ENCODE measurements at regions not wholly inside any gene's neighbourhood (a gene's known extent, or its start where the extent isn't known, plus 50 kb on each side); places are given as distances from the start of the nearest gene placed in this dataset.

- H3K27me3 ChIP-seq (ENCODE audit: control insufficient read depth, insufficient read depth, low read length) = no peaks in the 10 kb centered on the region
- DNase-seq = no peak
These were observed 1123.4 kb upstream of the RAG2 start for GRCh38 chr11:37721485-37721884.

GRCh38 chr11:37718431-37718999 lies 1120.5 kb upstream of the RAG2 start:
- no peak for DNase-seq
- Histone ChIP-seq H3K36me3 (replicated peaks; ENCODE audit: control insufficient read depth, insufficient read depth, low read length) (no peaks in the 10 kb centered on the region), H3K4me3 (ENCODE audit: insufficient read depth, low read depth, low read length) (no peak overlapping the region), H3K27me3 (ENCODE audit: control insufficient read depth, insufficient read depth, low read length) (no peaks in the 10 kb centered on the region)

More at GRCh38 chr11:37721485-37721884, 1123.4 kb upstream of the RAG2 start:
- H3K4me3 ChIP-seq (ENCODE audit: insufficient read depth, low read depth, low read length) = no peak overlapping the region
- H3K36me3 ChIP-seq (replicated peaks; ENCODE audit: control insufficient read depth, insufficient read depth, low read length) = no peaks in the 10 kb centered on the region

DNA sequence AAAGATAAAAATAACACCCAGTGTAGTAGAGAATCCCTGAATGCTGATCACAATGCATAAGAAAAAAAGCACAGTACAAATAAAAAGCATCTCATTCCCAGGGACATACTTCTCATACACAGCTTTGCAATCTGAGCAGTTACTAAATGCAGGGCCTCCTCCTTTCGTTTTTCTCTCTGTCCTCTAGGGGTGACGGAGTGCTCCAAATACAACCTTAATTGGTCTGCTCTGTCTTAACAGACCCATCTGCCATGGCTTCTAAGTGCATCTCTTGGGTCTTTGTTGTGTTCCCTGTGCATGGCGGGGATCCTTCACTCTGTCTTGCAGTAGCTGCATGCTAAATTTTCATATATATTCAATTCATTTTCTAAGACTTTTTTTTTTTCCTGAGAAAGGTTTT lies 1114.2 kb upstream of the RAG2 start:
- Histone ChIP-seq H3K36me3 (replicated peaks; ENCODE audit: control insufficient read depth, insufficient read depth, low read length) (no peaks in the 10 kb centered on the region), H3K27me3 (ENCODE audit: control insufficient read depth, insufficient read depth, low read length) (no peaks in the 10 kb centered on the region), H3K4me3 (ENCODE audit: insufficient read depth, low read depth, low read length) (no peak overlapping the region)
- peak; percentile 11 for DNase-seq

DNA sequence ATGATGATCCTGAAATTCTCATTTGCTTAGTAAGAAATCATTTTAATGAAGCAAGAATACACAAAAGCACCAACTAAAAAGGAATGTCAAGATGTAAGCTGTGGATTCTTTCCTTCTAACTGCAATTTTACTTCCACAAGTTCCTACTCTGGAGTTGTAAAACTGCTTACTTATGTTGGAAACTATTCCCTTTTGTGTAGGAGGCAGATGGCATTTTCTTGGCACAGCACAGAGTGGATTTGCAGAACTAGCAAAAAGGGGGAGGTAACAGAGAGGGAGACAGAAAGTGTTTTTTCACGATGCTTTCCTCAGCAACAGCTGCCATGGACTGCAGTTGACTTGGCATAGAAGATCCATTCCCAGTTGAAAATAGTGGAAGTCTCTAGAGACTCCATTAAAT lies 1112.0 kb upstream of the RAG2 start:
- DNase-seq = no peak
- no peak overlapping the region for H3K4me3 ChIP-seq (ENCODE audit: insufficient read depth, low read depth, low read length)

GRCh38 chr11:37704791-37705190 lies 1106.8 kb upstream of the RAG2 start:
- no peaks in the 10 kb centered on the region for H3K36me3 ChIP-seq (replicated peaks; ENCODE audit: control insufficient read depth, insufficient read depth, low read length)
- DNase-seq = no peak
- H3K4me3 ChIP-seq (ENCODE audit: insufficient read depth, low read depth, low read length) = no peak overlapping the region
- no peaks in the 10 kb centered on the region for H3K27me3 ChIP-seq (ENCODE audit: control insufficient read depth, insufficient read depth, low read length)

More for the DNA sequence above, 1112.0 kb upstream of the RAG2 start:
- Histone ChIP-seq H3K36me3 (replicated peaks; ENCODE audit: control insufficient read depth, insufficient read depth, low read length) (no peaks in the 10 kb centered on the region), H3K27me3 (ENCODE audit: control insufficient read depth, insufficient read depth, low read length) (no peaks in the 10 kb centered on the region)

GRCh38 chr11:37699644-37700043 lies 1101.6 kb upstream of the RAG2 start:
- no peak for DNase-seq
- Histone ChIP-seq H3K36me3 (replicated peaks; ENCODE audit: control insufficient read depth, insufficient read depth, low read length) (no peaks in the 10 kb centered on the region), H3K27me3 (ENCODE audit: control insufficient read depth, insufficient read depth, low read length) (no peaks in the 10 kb centered on the region), H3K4me3 (ENCODE audit: insufficient read depth, low read depth, low read length) (no peak overlapping the region)

DNA sequence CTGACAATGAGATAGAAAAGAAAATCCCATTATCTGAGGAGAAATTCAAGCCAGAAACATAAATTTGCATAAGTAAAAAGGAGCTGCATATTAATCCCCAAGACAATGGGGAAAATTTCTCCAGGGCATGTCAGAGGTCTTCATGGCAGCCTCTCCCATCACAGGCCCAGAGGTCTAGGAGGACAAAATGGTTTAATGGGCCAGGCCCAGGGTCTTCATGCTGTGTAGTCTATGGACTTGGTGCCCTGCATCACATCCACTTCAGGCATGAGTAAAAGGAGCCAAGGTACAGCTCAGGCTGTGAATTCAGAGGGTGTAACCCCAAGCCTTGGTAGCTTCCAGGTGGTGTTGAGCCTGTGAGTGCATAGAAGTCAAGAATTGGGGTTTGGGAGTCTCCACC lies 1097.2 kb upstream of the RAG2 start:
- Histone ChIP-seq H3K36me3 (replicated peaks; ENCODE audit: control insufficient read depth, insufficient read depth, low read length) (no peaks in the 10 kb centered on the region), H3K27me3 (ENCODE audit: control insufficient read depth, insufficient read depth, low read length) (no peaks in the 10 kb centered on the region), H3K4me3 (ENCODE audit: insufficient read depth, low read depth, low read length) (no peak overlapping the region)
- DNase-seq = no peak

DNA sequence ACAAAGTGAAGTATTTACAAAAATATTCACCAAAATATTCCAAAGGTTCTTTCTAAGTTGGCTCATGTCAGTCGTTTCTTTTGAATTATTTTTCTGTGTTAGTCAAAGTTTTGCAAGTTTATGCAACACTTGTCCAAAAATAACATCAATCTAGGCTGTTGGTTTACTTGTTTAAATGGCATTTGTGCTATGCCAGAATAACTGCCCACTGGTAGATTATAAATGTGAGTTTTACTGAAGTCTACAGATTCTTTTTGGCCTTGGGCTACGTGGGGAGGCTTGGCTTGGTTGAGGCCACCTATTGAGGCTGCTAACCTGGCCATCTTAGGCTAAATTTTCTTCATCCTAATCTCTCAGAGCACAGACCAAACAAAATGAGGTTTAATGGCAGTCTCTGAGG lies 1091.9 kb upstream of the RAG2 start:
- no peak for DNase-seq
- H3K4me3 ChIP-seq (ENCODE audit: insufficient read depth, low read depth, low read length) = no peak overlapping the region
- H3K36me3 ChIP-seq (replicated peaks; ENCODE audit: control insufficient read depth, insufficient read depth, low read length) = no peaks in the 10 kb centered on the region
- H3K27me3 ChIP-seq (ENCODE audit: control insufficient read depth, insufficient read depth, low read length) = no peaks in the 10 kb centered on the region

- Histone ChIP-seq H3K4me3 (ENCODE audit: insufficient read depth, low read depth, low read length) (no peak overlapping the region), H3K27me3 (ENCODE audit: control insufficient read depth, insufficient read depth, low read length) (no peaks in the 10 kb centered on the region), H3K36me3 (replicated peaks; ENCODE audit: control insufficient read depth, insufficient read depth, low read length) (no peaks in the 10 kb centered on the region)
- DNase-seq = no peak
These were observed 1090.4 kb upstream of the RAG2 start for GRCh38 chr11:37688456-37688855.

- no peak overlapping the region for H3K4me3 ChIP-seq (ENCODE audit: insufficient read depth, low read depth, low read length)
- DNase-seq = no peak
- H3K36me3 ChIP-seq (replicated peaks; ENCODE audit: control insufficient read depth, insufficient read depth, low read length) = no peaks in the 10 kb centered on the region
- no peaks in the 10 kb centered on the region for H3K27me3 ChIP-seq (ENCODE audit: control insufficient read depth, insufficient read depth, low read length)
These were observed 1089.1 kb upstream of the RAG2 start for GRCh38 chr11:37687130-37687529.

DNA sequence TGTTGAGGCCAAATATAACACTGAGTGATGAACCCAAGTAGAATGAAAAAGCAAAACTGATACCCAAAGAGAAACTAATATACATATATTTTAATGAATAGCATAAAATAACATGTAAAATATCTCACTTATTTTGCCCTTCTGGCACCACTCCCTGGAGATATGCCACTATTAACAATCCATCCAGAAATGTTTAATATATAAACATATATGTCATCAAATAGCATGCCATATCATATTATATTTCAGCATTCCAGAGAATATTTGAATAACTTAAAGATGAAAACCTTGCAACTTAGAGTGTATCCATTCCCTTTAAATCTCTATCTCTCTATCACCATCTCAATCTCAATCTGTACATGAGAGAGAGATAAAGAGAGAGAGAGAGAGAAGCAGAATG lies 1073.3 kb upstream of the RAG2 start:
- H3K27me3 ChIP-seq (ENCODE audit: control insufficient read depth, insufficient read depth, low read length) = no peaks in the 10 kb centered on the region
- no peak for DNase-seq
- H3K36me3 ChIP-seq (replicated peaks; ENCODE audit: control insufficient read depth, insufficient read depth, low read length) = no peaks in the 10 kb centered on the region
- H3K4me3 ChIP-seq (ENCODE audit: insufficient read depth, low read depth, low read length) = no peak overlapping the region

DNA sequence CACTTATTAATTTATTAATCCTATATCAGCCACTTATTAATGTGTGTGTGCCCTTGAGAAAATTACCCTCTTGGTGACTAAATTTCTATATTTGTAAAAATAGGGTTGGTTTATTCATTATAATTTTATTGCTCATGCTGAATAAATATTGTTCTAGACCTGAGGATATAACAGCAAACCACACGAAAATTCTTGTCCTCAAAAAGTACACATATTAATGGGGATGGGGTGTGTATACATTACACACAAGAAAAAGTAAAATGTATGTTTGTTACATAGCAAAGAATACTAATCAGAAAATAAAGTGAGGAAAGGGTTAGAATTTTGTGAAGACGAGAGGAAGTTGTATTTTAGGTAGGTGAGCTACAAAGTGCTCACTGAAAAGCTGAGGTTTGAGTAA lies 1068.9 kb upstream of the RAG2 start:
- DNase-seq = no peak
- Histone ChIP-seq H3K27me3 (ENCODE audit: control insufficient read depth, insufficient read depth, low read length) (no peaks in the 10 kb centered on the region), H3K36me3 (replicated peaks; ENCODE audit: control insufficient read depth, insufficient read depth, low read length) (no peaks in the 10 kb centered on the region), H3K4me3 (ENCODE audit: insufficient read depth, low read depth, low read length) (no peak overlapping the region)

DNA sequence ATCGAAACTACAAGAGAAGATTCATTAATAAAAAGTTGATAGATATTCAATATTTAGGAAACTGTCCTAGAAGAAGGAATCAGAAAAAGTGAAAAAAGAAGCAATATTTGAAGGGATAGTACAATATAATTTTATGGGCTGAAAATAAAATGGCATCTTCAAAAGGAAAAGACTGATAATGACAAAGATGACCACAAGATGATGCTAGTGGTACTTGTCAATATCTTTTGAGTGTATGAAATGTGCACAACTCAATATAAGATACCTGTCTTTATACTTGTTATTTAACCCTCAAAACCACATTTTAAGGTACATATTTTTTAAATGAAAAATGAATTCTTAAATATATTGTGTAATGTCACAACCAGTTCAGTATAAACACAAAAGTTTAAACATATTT lies 1059.6 kb upstream of the RAG2 start:
- no peaks in the 10 kb centered on the region for H3K27me3 ChIP-seq (ENCODE audit: control insufficient read depth, insufficient read depth, low read length)
- H3K36me3 ChIP-seq (replicated peaks; ENCODE audit: control insufficient read depth, insufficient read depth, low read length) = no peaks in the 10 kb centered on the region
- no peak overlapping the region for H3K4me3 ChIP-seq (ENCODE audit: insufficient read depth, low read depth, low read length)
- DNase-seq = no peak

DNA sequence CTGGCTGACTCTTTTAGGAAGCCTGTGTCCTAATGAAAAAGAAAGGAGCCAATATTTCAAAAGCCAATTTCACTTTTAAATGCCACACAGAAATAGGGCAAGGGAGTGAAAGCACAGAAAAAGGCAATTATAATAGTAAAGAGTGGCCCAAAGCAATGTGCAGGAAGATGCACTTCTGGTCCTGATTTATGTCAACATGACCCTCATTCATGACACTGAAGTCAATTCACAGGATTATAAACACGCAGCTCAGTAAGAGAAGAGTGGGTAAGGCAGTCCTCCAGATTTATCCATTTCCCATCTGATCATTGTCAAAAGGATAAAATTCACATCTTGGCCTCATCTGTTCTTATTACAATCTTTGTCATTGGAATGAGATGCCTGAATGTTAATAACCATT lies 1049.7 kb upstream of the RAG2 start:
- Histone ChIP-seq H3K27me3 (ENCODE audit: control insufficient read depth, insufficient read depth, low read length) (no peaks in the 10 kb centered on the region), H3K4me3 (ENCODE audit: insufficient read depth, low read depth, low read length) (no peak overlapping the region), H3K36me3 (replicated peaks; ENCODE audit: control insufficient read depth, insufficient read depth, low read length) (no peaks in the 10 kb centered on the region)
- DNase-seq = no peak

- H3K27me3 ChIP-seq (ENCODE audit: control insufficient read depth, insufficient read depth, low read length) = no peaks in the 10 kb centered on the region
- no peak overlapping the region for H3K4me3 ChIP-seq (ENCODE audit: insufficient read depth, low read depth, low read length)
- no peaks in the 10 kb centered on the region for H3K36me3 ChIP-seq (replicated peaks; ENCODE audit: control insufficient read depth, insufficient read depth, low read length)
- no peak for DNase-seq
These were observed 1045.9 kb upstream of the RAG2 start for GRCh38 chr11:37643968-37644367.

DNA sequence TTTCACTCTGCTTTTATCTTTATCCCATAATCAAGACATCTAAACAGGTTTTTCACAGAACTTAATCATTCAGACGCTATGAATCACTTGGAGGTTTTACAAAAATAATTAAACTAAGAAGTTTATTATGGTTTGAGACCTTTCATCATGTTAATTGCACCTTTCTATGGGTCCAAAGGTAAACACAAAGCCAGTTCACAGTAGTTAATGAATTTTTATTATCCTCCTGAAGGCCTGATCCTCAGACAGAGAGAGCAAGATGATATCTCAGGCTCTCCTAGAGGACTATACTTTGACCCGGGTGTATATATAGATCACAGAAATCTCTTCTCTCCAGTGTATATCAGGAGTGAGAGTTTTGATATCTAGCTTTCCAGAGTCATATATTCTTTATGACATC lies 1044.3 kb upstream of the RAG2 start:
- no peak for DNase-seq
- Histone ChIP-seq H3K27me3 (ENCODE audit: control insufficient read depth, insufficient read depth, low read length) (no peaks in the 10 kb centered on the region), H3K4me3 (ENCODE audit: insufficient read depth, low read depth, low read length) (no peak overlapping the region), H3K36me3 (replicated peaks; ENCODE audit: control insufficient read depth, insufficient read depth, low read length) (no peaks in the 10 kb centered on the region)

Data from H7 (cell line).